Duodenal mucosa (tissue), 2 donors: ENCODE measurements at regions not wholly inside any gene's neighbourhood (a gene's known extent, or its start where the extent isn't known, plus 50 kb on each side); places are given as distances from the start of the nearest gene placed in this dataset.

Experiments used
- H3K27ac ChIP-seq: one replicate; pipeline ENCODE4 v1.7.0; 2013; ENCODE audit warnings: low read depth, low read length
- H3K27me3 ChIP-seq, 2 donors: one replicate each; pipeline ENCODE4 v1.7.0; 2013; ENCODE audit warnings: low read length in 2 of 2, control low read depth in 1 of 2; ENCODE audit not compliant: insufficient read depth in 2 of 2, control insufficient read depth in 1 of 2
- H3K36me3 ChIP-seq, 2 donors: one replicate each; pipeline ENCODE4 v1.7.0; 2013; ENCODE audit warnings: low read length in 2 of 2, control low read depth in 1 of 2; ENCODE audit not compliant: insufficient read depth in 2 of 2, control insufficient read depth in 1 of 2
- H3K4me1 ChIP-seq, 2 donors: one replicate each; pipeline ENCODE4 v1.7.0; 2013; ENCODE audit warnings: low read length in 2 of 2, control low read depth in 1 of 2; ENCODE audit not compliant: insufficient read depth in 2 of 2, control insufficient read depth in 1 of 2
- H3K4me3 ChIP-seq, 2 donors: one replicate each; pipeline ENCODE4 v1.7.0; 2013; ENCODE audit warnings: low read length in 2 of 2, low read depth in 1 of 2
- H3K9ac ChIP-seq, 2 donors: one replicate each; pipeline ENCODE4 v1.7.0; 2013; ENCODE audit warnings: low read length in 2 of 2, low read depth in 1 of 2
- H3K9me3 ChIP-seq, 2 donors: one replicate each; pipeline ENCODE4 v1.7.0; 2013; ENCODE audit warnings: low read length in 2 of 2, control low read depth in 1 of 2; ENCODE audit not compliant: control insufficient read depth in 1 of 2

DNA sequence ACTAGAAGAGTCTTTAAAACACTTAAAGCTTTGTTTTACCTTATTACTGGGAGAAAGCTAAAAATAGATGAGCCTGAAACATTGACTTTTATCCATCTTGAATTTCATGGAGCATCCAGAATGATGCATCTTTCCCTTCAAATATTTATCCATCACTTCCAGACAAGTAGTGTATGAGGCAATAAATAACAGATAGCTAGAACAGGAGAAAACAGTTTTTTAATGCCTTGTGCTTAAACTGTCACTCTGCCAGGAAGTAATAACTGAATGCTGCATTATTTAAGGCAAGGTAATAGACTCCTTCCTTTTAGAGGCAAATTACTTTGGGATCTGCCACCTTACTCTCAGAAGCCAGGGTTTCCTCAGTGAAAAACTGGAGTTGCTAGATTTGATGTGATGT lies 225.8 kb upstream of the NAALADL2 start:
- no peaks in the 10 kb centered on the region for H3K27me3 ChIP-seq

DNA sequence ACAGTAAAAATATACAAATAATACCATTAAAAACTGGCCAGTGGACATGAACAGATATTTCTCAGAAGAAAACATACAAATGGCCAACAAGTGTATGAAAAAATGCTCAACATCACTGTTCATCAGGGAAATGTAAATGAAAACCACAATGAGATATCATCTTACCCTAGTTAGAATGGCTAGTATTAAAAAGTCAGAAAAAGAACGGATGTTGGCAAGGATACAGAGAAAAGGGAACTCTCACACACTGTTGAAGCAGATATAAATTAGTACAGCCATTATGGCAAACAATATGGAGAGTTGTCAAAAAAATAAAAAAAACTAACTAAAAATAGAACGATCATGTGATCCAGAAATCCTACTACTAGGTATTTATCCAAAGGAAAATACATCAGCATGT lies 222.7 kb upstream of the NAALADL2 start:
- Histone ChIP-seq H3K4me1 (no peaks in the 10 kb centered on the region), H3K9ac (no peak overlapping the region), H3K27me3 (no peaks in the 10 kb centered on the region), H3K4me3 (no peak overlapping the region), H3K9me3 (no peaks in the 10 kb centered on the region), H3K36me3 (no peaks in the 10 kb centered on the region), H3K27ac (no peak overlapping the region)

More for the DNA sequence above, 225.8 kb upstream of the NAALADL2 start:
- H3K4me3 ChIP-seq = no peak overlapping the region
- H3K4me1 ChIP-seq = no peaks in the 10 kb centered on the region
- no peaks in the 10 kb centered on the region for H3K9me3 ChIP-seq
- H3K27ac ChIP-seq = no peak overlapping the region
- H3K9ac ChIP-seq = no peak overlapping the region
- no peaks in the 10 kb centered on the region for H3K36me3 ChIP-seq

DNA sequence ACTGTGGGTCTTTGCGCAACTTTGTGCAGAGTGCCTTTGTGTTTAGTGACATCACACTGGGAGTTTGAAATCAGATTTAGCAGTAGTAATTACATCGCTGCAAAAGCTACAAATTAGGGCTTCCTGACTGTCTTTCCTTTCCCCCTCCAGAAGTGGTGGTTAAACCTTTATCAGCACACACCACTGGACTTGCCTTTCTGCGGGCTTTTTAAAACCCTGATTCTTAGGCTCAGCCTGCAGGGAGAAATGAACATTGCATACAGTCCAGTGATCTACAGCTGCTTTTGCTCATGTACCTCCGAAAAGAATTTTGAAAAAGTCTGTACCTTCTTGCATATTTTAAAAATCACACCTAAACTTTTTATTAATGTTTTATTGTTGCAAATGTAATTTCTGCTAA lies 219.7 kb upstream of the NAALADL2 start:
- H3K4me3 ChIP-seq = no peak overlapping the region
- H3K27ac ChIP-seq = no peak overlapping the region
- H3K9me3 ChIP-seq = no peaks in the 10 kb centered on the region
- H3K36me3 ChIP-seq = no peaks in the 10 kb centered on the region
- no peaks in the 10 kb centered on the region for H3K27me3 ChIP-seq
- H3K9ac ChIP-seq = no peak overlapping the region
- H3K4me1 ChIP-seq = no peaks in the 10 kb centered on the region

DNA sequence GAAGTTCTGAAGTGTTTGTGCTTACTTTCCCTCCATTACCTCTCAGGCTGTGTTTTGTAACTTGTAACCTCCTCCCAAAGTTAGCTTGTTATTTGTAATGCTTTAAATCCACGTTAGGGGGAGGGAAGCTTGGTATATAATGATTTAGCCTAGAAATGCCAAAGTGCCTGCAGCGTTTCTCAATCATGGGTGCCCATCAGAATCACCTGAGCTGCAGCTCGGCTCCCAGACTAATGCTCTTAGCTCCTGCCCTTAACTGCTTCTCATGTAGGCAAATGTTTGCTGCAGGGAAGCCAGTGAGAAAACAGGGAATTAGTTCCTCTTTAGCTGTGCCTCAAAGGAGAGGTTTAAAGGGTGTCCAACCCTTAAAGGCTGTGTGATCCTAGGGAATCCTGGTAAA lies 219.2 kb upstream of the NAALADL2 start:
- Histone ChIP-seq H3K27me3 (no peaks in the 10 kb centered on the region), H3K4me1 (no peaks in the 10 kb centered on the region), H3K27ac (no peak overlapping the region), H3K9ac (no peak overlapping the region), H3K9me3 (no peaks in the 10 kb centered on the region), H3K36me3 (no peaks in the 10 kb centered on the region), H3K4me3 (no peak overlapping the region)

DNA sequence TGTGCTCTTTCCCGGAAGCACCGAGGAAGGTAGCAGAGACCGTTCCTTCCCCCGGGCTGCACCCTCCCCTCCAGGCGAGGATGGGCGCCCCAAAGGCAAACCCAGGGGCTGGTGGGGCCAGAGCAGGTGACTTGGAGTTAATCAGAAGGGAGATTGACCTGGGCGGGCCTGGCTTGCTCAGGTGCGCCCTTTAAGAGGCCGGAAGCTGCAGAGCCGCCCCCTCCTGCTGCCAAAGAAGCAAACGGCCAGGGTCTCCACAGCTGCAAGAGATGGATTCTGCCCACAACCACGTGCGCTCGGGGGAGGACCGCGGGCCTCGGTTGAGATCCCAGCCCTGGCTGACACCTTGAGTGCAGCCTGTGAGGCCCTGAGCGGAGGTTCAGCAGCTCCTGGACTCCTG lies 218.2 kb upstream of the NAALADL2 start:
- Histone ChIP-seq H3K9ac (no peak overlapping the region), H3K4me3 (no peak overlapping the region), H3K27ac (no peak overlapping the region), H3K4me1 (no peaks in the 10 kb centered on the region), H3K27me3 (no peaks in the 10 kb centered on the region), H3K9me3 (no peaks in the 10 kb centered on the region), H3K36me3 (no peaks in the 10 kb centered on the region)

DNA sequence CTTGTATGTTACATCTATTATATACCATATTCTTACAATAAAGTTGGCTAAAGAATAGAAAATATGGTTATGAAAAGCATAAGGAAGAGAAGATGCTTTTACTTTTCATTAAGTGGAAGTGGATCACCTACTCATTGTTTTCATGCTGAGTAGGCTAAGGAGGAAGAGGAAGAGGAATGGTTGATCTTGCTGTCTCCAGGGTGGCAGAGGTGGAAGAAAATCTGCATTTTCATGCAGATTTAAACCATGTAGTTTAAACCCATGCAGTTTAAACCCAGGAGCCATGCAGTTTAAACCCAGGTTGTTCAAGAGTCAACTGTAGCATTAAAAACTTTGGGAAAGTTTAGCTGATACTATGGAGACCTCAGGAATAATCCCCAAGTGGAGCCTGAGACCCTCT lies 214.8 kb upstream of the NAALADL2 start:
- Histone ChIP-seq H3K27me3 (no peaks in the 10 kb centered on the region), H3K4me1 (no peaks in the 10 kb centered on the region), H3K9ac (no peak overlapping the region), H3K9me3 (no peaks in the 10 kb centered on the region), H3K36me3 (no peaks in the 10 kb centered on the region), H3K4me3 (no peak overlapping the region), H3K27ac (no peak overlapping the region)

DNA sequence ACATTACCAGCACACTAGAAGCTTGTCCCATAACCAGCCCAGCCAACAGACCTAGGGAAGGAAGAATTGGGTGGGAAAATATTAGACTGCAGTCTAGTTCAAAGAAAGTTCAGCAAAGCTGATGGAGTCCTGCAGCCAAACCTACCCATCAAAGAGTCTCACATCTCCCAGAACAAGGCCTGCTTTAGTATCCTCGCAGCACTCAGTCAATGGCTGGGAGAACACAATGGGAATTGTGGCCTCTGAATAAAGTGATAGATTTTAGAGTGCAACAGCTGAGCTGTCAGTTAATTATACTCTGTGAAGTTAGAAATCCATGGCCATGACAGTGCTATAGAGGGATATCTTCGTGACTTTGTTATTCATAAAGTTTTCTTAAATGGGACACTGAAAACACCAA lies 207.2 kb upstream of the NAALADL2 start:
- H3K9me3 ChIP-seq = no peaks in the 10 kb centered on the region
- no peaks in the 10 kb centered on the region for H3K4me1 ChIP-seq
- H3K9ac ChIP-seq = no peak overlapping the region
- no peaks in the 10 kb centered on the region for H3K36me3 ChIP-seq
- no peaks in the 10 kb centered on the region for H3K27me3 ChIP-seq
- no peak overlapping the region for H3K27ac ChIP-seq
- H3K4me3 ChIP-seq = no peak overlapping the region

DNA sequence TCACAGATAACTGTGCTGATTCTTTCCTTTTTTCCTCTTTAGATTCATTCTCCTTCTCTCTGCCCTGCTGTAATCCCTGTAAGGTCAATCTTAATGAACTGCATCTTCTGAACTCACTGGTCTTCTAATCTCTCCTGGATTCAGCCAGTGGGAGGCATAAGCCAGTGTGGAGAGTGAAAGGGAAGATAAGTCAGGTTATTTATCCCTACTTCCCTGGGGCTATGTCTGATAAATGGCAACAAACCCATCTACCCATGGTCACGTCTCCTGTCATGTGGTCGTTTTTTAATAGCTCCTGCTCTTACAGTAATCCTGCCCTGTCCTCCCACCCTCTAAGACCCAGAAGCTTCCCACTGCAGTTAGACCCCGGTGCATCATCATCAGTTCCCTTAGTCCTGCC lies 199.6 kb upstream of the NAALADL2 start:
- no peak overlapping the region for H3K9ac ChIP-seq
- H3K27me3 ChIP-seq = no peaks in the 10 kb centered on the region
- no peak overlapping the region for H3K27ac ChIP-seq
- H3K4me3 ChIP-seq = no peak overlapping the region
- H3K4me1 ChIP-seq = no peaks in the 10 kb centered on the region
- H3K36me3 ChIP-seq = no peaks in the 10 kb centered on the region
- H3K9me3 ChIP-seq = no peaks in the 10 kb centered on the region

- H3K36me3 ChIP-seq = no peaks in the 10 kb centered on the region
- no peaks in the 10 kb centered on the region for H3K27me3 ChIP-seq
- H3K4me3 ChIP-seq = no peak overlapping the region
- H3K9me3 ChIP-seq = no peaks in the 10 kb centered on the region
- no peak overlapping the region for H3K9ac ChIP-seq
- H3K27ac ChIP-seq = no peak overlapping the region
- no peaks in the 10 kb centered on the region for H3K4me1 ChIP-seq
Observed at GRCh38 chr3:174662653-174663052, 196.5 kb upstream of the NAALADL2 start.

DNA sequence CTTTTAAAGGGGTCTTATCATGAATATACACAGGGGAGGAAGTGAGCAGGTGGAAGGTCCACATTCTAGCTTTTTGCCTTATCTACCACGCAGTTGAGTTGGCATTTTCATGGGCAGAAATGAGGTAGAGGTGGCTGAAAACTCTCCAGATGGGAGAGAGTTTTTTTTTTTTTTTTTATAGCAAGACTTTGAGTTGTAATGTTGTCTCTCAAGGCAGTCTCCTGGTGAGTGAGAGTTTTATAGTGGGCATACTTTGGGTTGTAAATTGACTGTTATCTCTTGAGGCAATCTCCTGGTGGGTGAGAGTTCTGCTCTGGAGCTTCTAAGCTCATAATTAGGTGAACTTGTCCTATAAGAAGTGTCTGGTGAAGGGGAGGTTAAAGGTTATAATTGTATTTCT lies 191.7 kb upstream of the NAALADL2 start:
- Histone ChIP-seq H3K9ac (no peak overlapping the region), H3K4me3 (no peak overlapping the region), H3K27ac (no peak overlapping the region), H3K4me1 (no peaks in the 10 kb centered on the region), H3K36me3 (no peaks in the 10 kb centered on the region), H3K27me3 (no peaks in the 10 kb centered on the region), H3K9me3 (no peaks in the 10 kb centered on the region)

DNA sequence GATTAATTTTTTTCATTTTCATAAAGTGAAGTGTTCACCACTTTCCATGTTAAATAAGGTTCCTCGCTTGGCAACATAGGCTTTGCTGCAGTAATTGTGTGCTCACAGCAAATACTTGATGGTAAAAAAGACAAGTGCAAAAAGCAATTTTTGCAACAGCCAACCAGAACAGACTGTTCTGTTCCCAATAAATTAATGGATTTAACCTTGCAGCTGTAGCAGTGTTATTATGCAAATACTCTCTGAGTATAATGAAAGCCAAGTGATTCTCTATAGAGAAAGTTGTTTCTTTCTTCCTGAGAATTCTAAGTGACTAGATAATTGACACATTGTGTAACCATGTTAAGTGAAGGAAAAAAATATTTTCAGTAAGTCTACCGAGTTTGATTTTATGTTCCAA lies 183.7 kb upstream of the NAALADL2 start:
- Histone ChIP-seq H3K36me3 (no peaks in the 10 kb centered on the region), H3K9ac (no peak overlapping the region), H3K4me1 (no peaks in the 10 kb centered on the region), H3K9me3 (no peaks in the 10 kb centered on the region), H3K27ac (no peak overlapping the region), H3K27me3 (no peaks in the 10 kb centered on the region), H3K4me3 (no peak overlapping the region)
